Spinal cord (tissue), 9 donors: ENCODE measurements at regions not wholly inside any gene's neighbourhood (a gene's known extent, or its start where the extent isn't known, plus 50 kb on each side); places are given as distances from the start of the nearest gene placed in this dataset.

Source experiments
- DNase-seq, 6 donors: peaks; one replicate each; pipeline versions ENCODE4 v3.0.0 to v3.0.0-alpha.2; 2013 to 2015; ENCODE audit warnings: low spot score in 6 of 6, low read depth in 4 of 6
- H3K27ac ChIP-seq: one replicate; pipeline ENCODE4 v1.5.1; 2013; ENCODE audit warnings: low read depth, low read length, control low read depth
- H3K27me3 ChIP-seq: one replicate; pipeline ENCODE4 v1.6.1; 2013; ENCODE audit warnings: low read length; ENCODE audit not compliant: control insufficient read depth, insufficient read depth
- H3K36me3 ChIP-seq: one replicate; pipeline ENCODE4 v1.6.1; 2013; ENCODE audit warnings: low read length; ENCODE audit not compliant: control insufficient read depth, insufficient read depth
- H3K4me1 ChIP-seq: one replicate; pipeline ENCODE4 v1.6.1; 2013; ENCODE audit warnings: low read length; ENCODE audit not compliant: control insufficient read depth, insufficient read depth
- H3K4me3 ChIP-seq: one replicate; pipeline ENCODE4 v1.5.1; 2013; ENCODE audit warnings: low read depth, low read length, control low read depth
- H3K9me3 ChIP-seq: one replicate; pipeline ENCODE4 v1.6.1; 2013; ENCODE audit warnings: low read length; ENCODE audit not compliant: control insufficient read depth, insufficient read depth
- WGBS: methylation state at CpG from one replicate; pipeline ENCODE4 v1.1.5; 2013; ENCODE audit warnings: missing lambda C conversion rate; ENCODE audit not compliant: insufficient coverage; 5-methylcytosine and 5-hydroxymethylcytosine counted together
- donor health status: healthy.

DNA sequence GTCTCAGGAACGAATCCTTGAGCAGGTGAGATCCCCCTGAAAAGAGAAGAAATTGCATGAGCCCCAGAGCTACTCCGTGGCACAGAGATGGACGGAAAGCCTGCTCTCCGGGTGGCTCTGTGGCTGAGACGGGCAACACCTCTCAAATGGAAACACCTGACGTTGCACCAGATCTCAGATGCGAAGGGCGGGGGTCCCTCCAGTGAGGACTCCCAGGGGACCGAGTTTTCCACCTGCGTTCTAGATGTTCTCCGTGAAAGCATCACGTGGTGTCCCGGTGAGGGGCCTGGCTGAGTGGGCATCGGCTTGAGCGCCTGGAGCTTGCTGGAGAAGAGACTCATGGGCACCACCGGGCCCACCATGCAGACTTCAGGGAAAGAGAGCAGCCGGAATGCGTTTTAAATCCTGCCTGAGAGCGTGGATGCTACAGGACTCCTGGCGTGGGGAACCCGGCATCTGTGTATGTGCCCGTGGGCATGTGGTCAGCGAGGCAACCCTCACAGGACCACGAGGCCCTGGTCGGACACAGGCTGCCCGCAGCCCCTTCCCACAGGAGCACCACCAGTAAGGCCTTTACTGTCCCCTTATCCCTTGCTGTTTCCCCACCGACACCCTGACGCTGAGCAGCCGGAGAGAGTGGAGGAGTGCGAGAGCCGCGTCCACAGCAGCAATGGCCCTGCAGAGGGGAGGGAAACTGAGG lies 378.4 kb upstream of the IRX4 start:
- no peak overlapping the region for H3K4me3 ChIP-seq
- H3K4me1 ChIP-seq = no peaks in the 10 kb centered on the region
- 91% methylated on average over 32 of the region's 32 CpGs for WGBS
- H3K9me3 ChIP-seq = no peaks in the 10 kb centered on the region
- no peaks in the 10 kb centered on the region for H3K36me3 ChIP-seq
- DNase-seq = no peak
- peaks cover 4% of the 10 kb centered on the region for H3K27me3 ChIP-seq
- H3K27ac ChIP-seq = no peak overlapping the region

DNA sequence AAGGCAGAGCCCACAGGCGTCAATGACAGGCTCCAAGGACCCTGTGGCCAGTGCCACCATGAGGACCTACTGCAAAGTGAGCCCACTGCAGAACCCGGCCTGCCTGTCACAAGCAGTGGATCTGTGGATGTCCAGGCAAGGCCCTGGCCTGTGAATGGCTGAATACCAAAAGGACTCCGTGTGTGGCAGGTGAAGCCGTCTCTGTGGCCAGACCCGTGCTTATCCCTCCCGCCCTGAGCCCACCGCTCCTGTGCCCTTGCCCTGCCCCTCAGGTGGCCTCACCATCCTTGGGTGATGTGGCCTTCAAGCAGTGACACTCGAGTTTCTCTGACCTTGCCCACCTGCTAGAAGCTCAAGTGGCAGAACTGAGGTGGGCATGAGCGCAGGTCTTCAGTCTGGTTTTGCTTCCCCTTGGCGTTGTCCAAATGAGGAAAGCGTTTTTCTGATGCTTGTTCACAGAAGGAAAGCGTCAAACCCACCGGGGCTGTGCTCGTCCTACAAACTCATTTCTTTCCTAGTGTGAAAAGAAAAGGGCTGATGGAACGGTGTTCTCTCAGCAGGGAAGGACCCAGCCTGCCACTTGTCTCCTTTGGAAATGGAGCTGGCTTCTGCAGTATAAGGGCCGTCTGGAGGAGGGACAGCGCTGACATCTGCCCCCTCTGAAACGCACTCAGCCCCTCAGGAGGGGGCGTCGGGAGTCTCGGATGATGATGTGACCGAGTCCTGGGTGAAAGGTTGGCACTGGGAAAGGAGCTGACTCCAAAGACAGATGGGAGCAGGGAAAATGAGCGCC lies 377.7 kb upstream of the IRX4 start:
- Histone ChIP-seq H3K4me1 (no peaks in the 10 kb centered on the region), H3K4me3 (no peak overlapping the region), H3K27me3 (peaks cover 4% of the 10 kb centered on the region), H3K27ac (no peak overlapping the region), H3K36me3 (no peaks in the 10 kb centered on the region), H3K9me3 (no peaks in the 10 kb centered on the region)
- no peak for DNase-seq
- WGBS = 77% methylated on average over 21 of the region's 23 CpGs

DNA sequence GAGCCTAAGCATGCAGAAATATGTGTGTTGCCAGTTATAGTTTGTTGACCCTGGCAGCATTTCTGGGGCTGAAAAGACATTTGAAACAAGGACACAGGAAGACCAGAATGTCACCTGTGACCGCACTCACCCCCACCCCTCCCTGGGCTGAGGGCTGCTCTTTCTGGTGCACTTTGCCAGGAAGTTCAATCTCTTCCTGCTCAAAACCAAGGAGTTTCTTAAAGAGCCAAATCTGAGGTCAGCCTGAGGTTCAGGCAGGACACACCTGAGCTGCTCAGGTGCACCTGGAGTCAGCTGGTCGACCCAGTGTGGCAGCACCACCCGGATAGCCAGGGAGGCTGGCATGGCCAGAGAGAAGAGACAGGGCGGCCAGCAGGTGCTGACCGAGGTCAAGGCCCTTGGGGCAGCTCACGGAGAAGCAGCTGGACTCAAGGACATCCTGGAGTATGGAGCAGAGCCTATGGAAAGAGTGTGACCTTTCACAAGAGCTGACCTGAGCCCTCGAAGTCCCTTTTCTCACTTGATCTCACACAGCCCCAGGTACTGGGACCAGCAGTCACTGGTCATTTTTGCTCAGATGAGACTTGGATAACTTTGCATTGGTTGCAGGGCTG lies 376.9 kb upstream of the IRX4 start:
- Histone ChIP-seq H3K27me3 (peaks cover 4% of the 10 kb centered on the region), H3K4me1 (no peaks in the 10 kb centered on the region), H3K4me3 (no peak overlapping the region), H3K27ac (no peak overlapping the region), H3K36me3 (no peaks in the 10 kb centered on the region), H3K9me3 (no peaks in the 10 kb centered on the region)
- WGBS = 81% methylated on average over 7 of the region's 7 CpGs
- no peak for DNase-seq

DNA sequence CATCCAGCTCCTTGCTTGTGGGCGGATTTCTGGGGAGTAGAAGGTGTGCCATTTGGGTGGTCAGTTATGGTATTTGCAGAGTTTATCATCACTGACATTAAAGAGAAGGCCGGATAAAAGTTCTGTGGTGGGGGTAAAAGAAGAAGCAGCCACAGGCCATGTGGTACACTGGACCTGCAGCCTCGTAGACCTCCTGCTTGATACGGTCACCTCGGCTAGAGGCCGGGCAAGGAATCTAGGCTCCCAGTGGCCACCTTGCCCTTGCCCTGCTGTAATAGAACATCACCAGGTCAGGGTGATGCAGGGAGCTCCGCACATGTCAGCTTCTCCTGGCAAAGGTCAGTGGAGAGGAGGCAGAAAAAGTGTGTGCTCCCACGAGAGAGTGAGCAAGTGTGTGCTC lies 376.1 kb upstream of the IRX4 start:
- Histone ChIP-seq H3K36me3 (no peaks in the 10 kb centered on the region), H3K27me3 (peaks cover 4% of the 10 kb centered on the region), H3K9me3 (no peaks in the 10 kb centered on the region), H3K4me3 (no peak overlapping the region), H3K4me1 (no peaks in the 10 kb centered on the region), H3K27ac (no peak overlapping the region)
- 81% methylated on average over 8 of the region's 8 CpGs for WGBS
- no peak for DNase-seq

DNA sequence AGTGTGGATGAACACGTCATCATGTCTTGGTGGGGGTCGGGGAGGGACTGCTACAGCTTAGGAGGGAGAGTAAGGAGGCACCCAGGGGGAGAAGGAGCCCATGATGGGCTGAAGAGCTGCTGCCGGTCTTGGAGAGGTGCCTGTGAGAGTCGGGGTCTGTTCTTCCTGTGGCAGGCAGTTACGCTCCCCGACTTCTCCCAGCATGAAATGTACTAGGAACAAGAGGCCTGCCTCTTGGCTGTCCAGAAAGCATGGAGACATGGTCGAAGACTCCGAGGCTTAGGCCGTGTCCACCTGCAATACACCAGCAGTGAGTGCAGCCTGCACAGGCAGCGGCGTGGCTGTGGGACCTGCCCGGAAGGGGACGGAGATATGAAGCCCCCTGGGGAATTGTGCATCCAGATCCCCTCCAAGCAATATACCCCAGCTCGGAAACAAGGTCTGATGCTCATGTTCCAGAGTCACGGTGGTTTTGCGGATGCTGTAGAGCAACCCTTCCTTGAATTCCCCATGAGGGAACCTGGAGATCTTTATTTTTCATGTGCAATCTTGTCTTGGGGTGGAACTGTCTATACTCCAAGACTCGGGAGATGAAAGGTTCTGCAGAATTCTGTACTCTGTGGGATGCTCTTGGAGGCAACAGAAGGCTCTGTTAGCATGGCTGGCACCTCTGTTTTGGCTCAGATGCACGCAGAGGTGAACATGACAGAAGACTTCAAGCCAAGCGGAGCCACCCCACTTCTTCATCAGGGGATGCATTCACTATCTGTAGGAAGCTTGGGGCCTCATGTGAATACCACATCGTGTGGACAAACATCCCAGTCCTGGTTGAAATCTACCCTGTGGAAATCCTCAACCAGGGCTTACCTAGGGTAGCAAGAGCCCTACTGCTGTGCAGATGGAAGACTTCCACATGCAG lies 374.9 kb upstream of the IRX4 start:
- H3K4me1 ChIP-seq = no peaks in the 10 kb centered on the region
- no peak for DNase-seq
- WGBS = 93% methylated on average over 19 of the region's 20 CpGs
- no peaks in the 10 kb centered on the region for H3K9me3 ChIP-seq
- H3K4me3 ChIP-seq = no peak overlapping the region
- H3K27ac ChIP-seq = no peak overlapping the region
- peaks cover 3% of the 10 kb centered on the region for H3K27me3 ChIP-seq
- H3K36me3 ChIP-seq = no peaks in the 10 kb centered on the region

DNA sequence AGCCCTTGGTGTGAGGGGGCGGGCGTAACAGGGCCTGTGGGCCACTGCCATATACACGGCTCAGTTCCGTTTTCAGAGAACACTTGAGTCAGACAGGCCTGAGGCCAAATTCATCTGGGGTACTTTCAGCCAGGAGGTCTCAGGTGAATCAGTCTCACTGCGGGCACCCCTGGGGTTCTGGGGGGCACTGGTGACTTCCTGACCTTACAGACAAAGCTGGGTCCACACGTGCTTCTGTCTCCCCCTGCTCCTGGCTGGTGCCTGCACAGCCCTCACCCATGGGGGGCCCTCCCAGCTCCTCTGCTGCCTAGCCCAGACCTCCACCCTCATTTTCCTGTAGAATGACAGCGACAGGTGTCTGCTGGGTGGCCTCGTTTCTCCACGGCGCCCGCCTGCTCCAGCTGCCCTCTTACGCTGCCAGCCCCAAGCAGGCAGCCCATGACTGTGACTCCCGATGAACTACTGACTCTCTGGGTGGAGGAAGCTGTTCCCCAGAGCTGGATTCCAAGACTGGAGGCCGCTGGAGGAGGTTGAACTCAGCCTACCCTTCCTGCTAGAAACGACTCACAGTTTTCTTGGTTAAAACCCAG lies 374.1 kb upstream of the IRX4 start:
- H3K27me3 ChIP-seq = no peaks in the 10 kb centered on the region
- H3K36me3 ChIP-seq = no peaks in the 10 kb centered on the region
- no peak overlapping the region for H3K4me3 ChIP-seq
- H3K27ac ChIP-seq = no peak overlapping the region
- WGBS = 85% methylated on average over 14 of the region's 15 CpGs
- DNase-seq = no peak
- no peaks in the 10 kb centered on the region for H3K9me3 ChIP-seq
- no peaks in the 10 kb centered on the region for H3K4me1 ChIP-seq

DNA sequence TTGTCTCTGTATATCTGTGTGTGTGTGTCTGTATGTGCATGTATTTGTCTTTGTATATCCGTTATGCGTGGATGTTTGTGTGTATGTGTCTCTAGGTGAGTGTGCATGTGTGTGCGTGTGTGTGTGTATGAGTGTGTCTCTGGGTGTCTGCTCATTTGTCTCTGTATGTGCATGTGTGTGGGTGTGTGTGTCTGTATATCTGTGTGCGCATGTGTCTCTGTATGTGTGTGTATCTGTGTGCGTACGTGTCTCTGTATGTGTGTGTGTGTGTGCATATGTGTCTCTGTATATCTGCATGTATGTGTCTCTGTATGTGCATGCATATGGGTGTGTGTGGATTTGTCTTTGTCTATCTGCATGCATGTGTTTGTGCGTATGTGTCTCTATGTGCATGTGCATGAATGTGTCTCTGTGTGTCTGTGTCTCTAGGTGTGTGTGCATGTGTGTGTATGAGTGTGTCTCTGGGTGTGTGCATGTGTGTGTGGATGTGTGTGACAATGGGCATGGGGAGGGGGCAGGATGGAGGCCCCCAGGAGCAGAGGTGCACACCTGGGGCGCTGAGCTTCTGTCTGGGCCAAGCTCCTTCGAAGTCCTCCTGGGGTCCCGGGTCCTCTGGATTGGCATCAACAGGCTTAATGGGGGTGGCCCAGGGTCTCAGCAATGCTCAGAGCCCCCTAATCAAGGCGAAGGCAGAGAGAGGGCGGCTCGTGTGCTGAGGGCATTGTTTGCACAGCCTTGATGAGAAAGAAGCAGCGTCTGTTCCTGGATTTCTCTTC lies 373.4 kb upstream of the IRX4 start:
- Histone ChIP-seq H3K36me3 (no peaks in the 10 kb centered on the region), H3K27me3 (no peaks in the 10 kb centered on the region), H3K4me3 (no peak overlapping the region), H3K4me1 (no peaks in the 10 kb centered on the region), H3K27ac (no peak overlapping the region), H3K9me3 (no peaks in the 10 kb centered on the region)
- DNase-seq = no peak
- 97% methylated on average over 14 of the region's 14 CpGs for WGBS

DNA sequence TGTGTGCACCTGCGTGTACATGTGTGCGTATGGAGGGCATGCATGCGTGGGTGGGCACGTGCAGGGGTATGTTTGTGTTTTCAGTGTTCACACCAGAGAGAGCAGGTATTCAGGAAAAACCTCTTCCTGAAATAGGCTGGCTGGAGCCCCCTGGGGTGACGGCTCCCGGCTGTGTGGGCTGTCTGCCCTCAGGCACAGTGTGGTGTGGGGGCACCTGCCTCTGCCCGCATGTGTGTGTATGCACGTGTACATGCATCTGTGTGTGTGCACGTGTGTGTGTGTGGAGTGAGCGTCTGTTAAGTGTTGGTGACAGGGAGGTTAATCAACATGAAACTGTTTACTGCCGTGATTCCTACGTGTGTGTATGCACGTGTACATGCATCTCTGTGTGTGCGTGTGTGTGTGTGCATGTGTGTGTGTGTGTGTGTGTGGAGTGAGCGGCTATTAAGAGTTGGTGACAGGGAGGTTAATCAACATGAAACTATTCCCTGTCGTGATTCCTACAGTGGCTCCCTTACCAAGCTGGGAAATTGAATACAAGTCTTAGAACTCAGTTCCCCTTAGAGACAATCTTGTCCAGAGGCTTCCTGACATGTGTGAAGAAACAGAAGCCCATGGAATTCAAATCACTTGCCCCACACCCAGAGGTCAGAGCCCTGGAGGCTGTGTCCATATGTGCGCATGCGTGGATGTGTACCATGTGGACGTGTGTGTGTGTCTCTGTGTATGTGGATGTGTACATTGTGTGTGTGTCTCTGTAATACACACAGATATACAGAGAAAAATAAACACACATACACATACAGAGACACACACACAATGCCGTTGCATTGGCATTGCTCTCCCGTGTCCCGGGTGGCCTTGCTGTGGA lies 372.4 kb upstream of the IRX4 start:
- 85% methylated on average over 15 of the region's 22 CpGs for WGBS

More for the DNA sequence above, 372.4 kb upstream of the IRX4 start:
- Histone ChIP-seq H3K4me3 (no peak overlapping the region), H3K27ac (no peak overlapping the region), H3K4me1 (no peaks in the 10 kb centered on the region), H3K36me3 (no peaks in the 10 kb centered on the region), H3K27me3 (no peaks in the 10 kb centered on the region), H3K9me3 (no peaks in the 10 kb centered on the region)
- DNase-seq = no peak
